ENCODE measurements at regions not wholly inside any gene's neighbourhood (a gene's known extent, or its start where the extent isn't known, plus 50 kb on each side); places are given as distances from the start of the nearest gene placed in this dataset.

- TF ChIP-seq CTCF (IDR thresholded peaks at IDR 0.05): no peak
- no peak for TF ChIP-seq POLR2A (IDR thresholded peaks at IDR 0.05)
These were observed 126.1 kb upstream of the ALDH1A3 start for GRCh38 chr15:100753503-100753902.
